Stimulated activated CD8-positive, alpha-beta memory T cell treated with anti-CD3 and anti-CD28 coated beads, Interleukin-7, amount 100 ng/mL, for 48 hours (primary cell): ENCODE measurements at regions not wholly inside any gene's neighbourhood (a gene's known extent, or its start where the extent isn't known, plus 50 kb on each side); places are given as distances from the start of the nearest gene placed in this dataset.
A peak's percentile ranks its signal among the peaks of the same experiment; 100 is the strongest.

ENCODE experiments used
- DNase-seq, 2 donors: peaks; one replicate each; pipeline ENCODE4 v3.0.0-alpha.2; 2020; ENCODE audit warnings: low read depth in 1 of 2; ENCODE audit errors: extremely low read depth in 1 of 2

DNA sequence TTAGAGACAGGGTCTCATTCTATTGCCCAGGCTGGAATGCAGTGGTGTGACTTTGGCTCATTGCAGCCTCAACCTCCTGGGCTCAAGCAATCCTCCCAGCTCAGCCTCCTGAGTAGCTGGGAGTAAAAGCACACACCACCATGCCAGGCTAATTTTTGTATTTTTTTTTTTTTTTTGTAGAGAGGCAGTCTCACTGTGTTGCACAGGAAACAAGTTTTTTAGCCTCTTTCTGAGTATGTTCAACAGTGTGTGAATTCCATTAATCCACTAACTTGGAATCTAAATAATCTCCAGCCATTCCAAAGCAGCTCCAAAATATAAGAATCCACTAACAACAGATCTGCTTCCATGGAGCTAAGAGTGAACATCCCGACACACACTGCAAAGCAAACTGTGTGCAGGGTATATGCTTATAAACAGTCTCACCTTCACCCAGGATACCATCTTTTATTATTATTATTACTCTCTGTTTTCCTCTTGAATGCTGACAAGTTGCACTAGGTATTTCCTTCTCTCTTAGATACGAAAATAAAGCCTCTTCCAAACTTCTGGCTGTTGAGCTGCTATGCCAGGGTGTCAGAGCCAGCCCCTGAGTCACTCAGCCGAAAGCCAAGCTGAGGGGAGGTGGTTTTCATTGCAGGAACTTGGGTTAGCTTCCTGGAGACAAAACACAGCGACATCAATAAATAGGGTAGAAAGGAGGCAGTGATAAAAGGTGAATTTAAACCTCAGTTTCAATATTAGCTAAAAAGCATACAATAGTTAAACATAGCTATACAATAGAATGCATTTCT is 264.9 kb downstream of the HIVEP2 start:
- DNase-seq = peak in 1 of 2 donors; percentile 35

- no peak for DNase-seq
Observed at GRCh38 chr6:142681099-142681498, 263.9 kb downstream of the HIVEP2 start.

GRCh38 chr6:142682985-142683384 is 262.0 kb downstream of the HIVEP2 start:
- no peak for DNase-seq

DNA sequence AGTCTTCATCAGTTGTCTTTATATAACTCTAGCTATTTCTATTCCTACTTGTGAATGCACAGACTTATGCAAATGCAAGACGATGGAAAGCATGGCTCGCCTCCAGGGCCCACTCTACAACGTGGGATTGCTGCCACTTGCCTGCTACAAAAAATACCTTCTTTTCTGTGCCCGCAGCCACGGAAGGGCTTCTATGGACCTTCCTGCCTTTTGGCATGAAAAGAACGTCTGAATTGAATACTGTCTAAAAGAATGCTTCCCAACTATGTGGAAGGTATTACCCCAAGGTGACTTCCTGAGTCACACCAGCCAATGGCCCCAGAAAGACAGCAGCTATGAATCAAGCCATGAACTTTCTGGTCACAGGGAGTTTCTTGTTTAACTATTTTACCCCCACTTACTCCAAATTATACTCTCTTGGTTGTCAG is 261.2 kb downstream of the HIVEP2 start:
- no peak for DNase-seq

DNA sequence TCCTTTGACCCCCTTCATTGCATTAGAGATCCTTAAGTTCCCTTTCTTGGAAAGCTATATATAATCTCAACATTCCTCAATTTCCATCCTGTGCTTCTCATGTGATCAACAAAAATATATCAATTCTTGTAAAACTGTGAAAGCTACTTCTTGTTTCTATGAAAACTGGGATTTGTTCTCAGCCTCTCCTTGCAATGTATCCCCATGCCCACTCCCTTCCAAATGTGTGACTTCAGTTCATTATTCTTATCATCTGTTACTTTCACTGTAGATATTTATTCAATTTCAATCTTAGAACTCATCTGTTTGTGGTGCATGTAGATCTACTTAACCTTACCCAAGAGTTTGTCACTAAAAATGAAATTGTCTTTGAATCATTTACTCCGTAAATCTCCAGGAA is 260.6 kb downstream of the HIVEP2 start:
- DNase-seq = no peak

DNA sequence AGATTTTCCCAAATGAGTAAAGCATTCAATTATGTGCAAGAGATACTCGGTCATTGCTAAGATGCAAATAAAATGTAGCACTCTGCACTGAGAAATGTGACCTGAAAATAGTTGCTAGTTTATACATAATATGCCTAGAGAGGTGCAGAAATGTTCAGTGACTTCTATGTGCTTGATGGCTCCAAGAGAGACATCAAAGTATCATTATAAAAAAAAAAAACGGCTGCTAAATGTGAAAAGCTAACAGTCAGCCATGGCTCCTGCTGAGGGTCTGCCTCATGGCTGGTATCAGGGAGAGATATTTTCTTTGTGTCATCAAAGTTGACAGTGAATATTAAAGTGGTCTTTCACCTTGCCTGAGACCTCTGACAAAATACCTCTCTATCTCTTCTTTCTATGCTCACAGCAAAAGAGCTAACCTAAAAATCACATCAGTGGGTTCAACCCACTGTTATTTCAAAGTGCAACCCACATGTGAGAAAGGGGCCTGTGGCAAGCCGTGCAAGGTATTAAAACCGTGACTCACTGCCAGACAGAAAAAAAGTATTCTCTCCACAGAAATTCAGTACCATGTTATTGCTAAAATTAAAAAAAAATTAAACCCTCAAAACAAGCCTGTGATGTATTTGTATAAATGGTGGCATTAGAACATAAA is 259.0 kb downstream of the HIVEP2 start:
- DNase-seq = peak in 1 of 2 donors; percentile 10

DNA sequence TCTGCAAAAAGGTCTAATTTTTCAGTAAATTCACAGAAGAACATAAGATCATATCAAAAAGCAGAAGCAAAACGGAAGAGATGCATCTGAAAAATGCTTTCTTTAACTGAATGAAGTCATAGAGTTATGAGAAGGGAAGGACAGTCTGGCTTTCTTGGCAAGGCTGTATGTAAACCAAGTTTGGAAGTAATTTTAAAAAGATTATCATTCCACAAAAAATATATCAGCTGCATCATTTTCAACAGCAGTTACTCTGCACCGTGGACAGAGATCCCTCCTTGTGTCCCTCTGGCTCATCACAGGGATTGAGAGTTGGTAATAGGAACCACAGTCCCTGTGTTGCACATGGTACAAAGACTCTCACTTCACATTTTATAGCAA is 258.5 kb downstream of the HIVEP2 start:
- no peak for DNase-seq

DNA sequence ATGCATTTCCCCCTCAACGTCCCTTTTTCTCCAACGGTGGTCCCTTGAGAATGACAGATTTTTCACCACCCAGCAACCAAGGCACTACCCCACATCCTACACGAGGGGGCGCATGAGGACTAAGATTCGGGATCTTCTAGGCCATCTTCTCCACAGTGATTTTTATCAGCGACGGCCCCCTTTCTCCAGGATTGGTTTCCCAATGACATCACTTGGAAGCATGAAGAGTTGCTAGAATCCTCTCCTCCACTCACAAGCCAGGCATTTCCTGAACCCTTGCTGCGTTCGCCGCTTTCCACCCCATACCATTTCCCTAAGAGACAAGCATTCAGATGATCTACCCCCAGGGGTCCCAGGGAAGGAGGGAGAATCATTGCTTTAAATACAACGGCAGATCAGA is 252.0 kb downstream of the HIVEP2 start:
- DNase-seq = no peak

DNA sequence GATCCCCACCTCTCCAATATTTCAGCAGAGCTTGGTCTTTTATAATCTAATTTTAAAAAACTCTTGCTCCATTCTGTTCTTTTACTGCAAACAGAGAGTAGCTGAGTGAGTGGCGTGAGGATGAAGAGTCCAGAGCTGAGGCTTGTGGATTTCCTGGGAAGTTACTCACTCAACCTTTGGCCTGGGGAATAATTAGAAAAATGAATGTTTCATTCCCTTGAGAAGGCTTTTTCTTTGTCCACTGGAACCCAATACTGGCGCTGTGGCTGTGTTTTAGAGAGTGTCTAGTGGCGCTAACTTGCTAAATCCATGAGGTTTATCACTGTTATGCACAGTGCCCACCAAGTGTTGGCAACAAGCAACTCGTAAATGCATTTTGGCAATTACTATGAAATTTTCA is 251.5 kb downstream of the HIVEP2 start:
- no peak for DNase-seq

GRCh38 chr6:142694054-142694453 is 250.9 kb downstream of the HIVEP2 start:
- no peak for DNase-seq

DNA sequence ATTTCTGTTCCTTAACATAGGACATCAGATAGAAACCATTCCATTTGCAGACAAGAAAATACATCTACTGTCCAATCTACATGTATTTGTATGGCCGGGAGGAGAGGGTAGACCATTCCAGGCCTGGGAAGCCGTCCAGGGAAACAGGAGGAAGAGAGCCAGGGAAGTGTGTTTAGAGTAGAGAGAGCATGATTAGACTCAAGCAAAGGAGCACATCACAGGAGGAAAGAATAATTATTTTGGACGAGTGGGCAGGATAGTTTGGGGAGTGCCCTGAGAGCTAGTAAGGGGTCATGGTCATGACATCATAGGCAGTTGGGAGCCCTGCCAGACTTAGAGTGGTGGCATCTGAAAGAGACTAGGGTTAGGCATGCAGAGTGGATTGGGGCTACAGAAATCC is 250.0 kb downstream of the HIVEP2 start:
- no peak for DNase-seq

GRCh38 chr6:142696123-142697000 is 248.6 kb downstream of the HIVEP2 start:
- DNase-seq = no peak

- DNase-seq = no peak
Observed at GRCh38 chr6:142697001-142697335, 248.0 kb downstream of the HIVEP2 start.

- no peak for DNase-seq
Observed at GRCh38 chr6:142697922-142698321, 247.1 kb downstream of the HIVEP2 start.

- DNase-seq = no peak
Observed at GRCh38 chr6:142698751-142699150, 246.2 kb downstream of the HIVEP2 start.

DNA sequence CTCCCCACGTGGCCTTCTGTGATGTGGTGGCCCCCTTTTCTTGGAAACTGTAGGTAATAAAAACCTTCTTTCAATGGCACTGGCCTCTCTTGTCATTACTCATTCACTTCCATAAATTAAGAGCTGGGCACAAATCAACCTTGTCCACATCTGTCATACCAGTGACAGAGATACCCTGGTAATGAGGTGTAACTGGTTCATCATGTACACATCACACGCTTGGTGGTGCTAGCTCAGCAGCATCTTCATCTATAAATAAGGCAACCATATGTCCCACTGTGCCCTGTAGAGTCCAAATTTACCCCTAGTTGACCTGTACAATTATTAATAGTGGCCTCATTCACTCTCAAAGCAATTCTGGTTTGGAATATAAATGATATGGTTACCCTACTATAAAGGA is 245.6 kb downstream of the HIVEP2 start:
- DNase-seq = no peak

DNA sequence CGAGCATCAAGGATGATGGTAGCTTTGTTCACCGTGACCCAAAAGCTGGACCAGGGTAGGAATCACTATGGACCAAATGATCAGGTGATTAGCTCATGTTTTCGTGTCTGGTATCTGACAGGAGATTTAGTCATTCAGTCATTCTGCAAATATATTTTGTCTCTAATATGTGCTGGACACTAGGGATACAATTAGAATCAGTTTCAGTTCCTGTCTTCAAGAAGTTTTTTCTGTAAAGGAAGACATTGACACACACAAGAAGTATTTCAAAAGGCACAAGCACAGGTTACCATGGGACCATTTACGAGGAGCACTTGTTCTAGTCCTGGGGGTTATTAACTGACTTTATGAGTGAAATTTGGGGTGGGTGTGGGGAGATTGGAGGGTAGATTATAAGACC is 244.9 kb downstream of the HIVEP2 start:
- no peak for DNase-seq

DNA sequence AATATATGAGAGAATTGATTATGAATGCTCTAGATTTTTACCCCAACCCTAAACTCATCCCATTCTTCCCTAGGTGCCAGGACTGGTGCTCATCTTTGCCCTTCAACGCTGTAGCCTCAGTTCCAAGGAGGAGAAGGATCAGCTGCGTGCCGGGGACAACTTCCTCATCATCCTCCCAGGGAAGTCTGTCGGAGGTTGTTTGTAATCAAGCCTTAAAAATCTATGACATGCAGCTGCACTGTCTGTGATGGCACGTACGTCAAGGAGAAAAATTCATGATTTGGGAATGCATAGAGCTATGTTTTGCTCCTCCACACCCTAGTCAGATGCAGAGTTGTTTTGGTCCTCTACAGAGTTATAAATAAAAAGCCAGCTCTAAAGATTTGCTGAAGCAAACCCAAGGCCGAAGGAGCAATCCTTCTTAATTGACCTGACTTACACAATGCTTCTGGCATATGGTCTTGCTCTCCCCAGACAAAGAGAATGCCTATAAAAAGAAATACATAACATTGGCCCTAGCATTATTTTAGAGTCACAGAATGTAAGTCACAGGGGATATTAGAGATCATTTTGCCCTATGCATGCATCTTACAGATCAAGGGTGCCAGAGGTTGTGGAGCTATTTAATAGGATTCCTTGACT is 244.2 kb downstream of the HIVEP2 start:
- DNase-seq = no peak
